ENCODE measurements at regions not wholly inside any gene's neighbourhood (a gene's known extent, or its start where the extent isn't known, plus 50 kb on each side); places are given as distances from the start of the nearest gene placed in this dataset.

DNA sequence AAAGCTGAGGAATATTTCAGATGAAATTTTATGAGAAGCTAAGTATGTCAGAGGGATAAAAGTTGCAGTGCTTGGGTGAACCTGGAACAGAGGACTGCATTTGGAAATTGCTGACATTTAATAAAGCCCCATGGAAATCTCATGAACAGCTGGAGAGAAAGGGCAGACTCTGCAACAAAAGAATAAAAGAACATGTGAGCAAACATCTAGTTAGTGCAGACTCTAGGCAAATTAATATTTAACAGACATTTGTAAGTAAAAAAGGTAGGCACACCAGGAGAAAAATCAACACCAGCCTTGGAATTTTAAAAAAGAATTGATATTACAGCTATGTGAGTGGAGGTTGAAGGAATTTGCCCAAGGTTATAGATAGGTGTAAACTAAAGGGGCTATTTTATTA is 114.6 kb upstream of the PUDP start:
- no peak for FAIRE-seq
- no peak for DNase-seq (ENCODE audit: insufficient read length, low spot score)
- no peak for TF ChIP-seq SPI1 (IDR thresholded peaks at IDR 0.05; ENCODE audit: low read depth, low read length)
- TF ChIP-seq POLR2A (IDR thresholded peaks at IDR 0.05; ENCODE audit: low read depth, low read length) = no peak
- TF ChIP-seq TAF1 (IDR thresholded peaks at IDR 0.05; ENCODE audit: low read depth, low read length) = no peak
- no peak for TF ChIP-seq PAX5 (IDR thresholded peaks at IDR 0.05; ENCODE audit: insufficient read depth, low read length, severe bottlenecking)
- TF ChIP-seq POLR2AphosphoS5 (IDR thresholded peaks at IDR 0.05; ENCODE audit: low read depth, low read length) = no peak
- TF ChIP-seq POU2F2 (IDR thresholded peaks at IDR 0.05; ENCODE audit: low read depth, low read length) = no peak

DNA sequence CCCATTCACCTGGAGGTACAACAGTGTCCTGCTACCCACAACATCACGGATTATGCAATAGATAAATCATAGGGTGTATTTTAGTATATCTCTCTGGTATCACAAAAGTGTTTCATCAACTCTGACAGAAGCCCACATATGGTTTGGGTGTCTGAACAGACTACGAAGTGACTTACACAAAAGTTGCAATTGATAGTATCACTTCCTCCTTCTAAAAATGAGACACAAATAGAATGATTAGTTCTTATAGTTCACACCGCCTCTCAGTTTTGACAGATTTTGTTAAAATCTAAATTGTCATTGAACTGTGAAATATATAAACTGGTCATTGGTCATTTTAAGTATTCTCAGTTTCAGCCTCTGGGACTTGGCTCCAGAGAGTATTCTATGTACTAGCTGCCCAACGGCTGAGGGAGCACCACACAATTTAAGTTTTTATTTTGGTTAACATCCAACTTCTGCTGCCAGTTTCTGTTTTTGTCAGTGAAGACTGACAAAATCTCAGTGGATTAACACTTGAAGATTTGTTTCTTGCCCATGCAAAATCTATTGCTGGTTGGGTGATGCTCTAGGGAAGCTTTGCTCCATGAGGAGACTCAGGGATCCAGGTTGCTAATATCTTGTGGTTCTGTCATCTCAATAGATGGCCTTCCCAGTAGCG is 113.8 kb upstream of the PUDP start:
- FAIRE-seq (peak; percentile 92), DNase-seq (ENCODE audit: insufficient read length, low spot score) (peak; percentile 1)
- TF ChIP-seq SPI1 (IDR thresholded peaks at IDR 0.05; ENCODE audit: low read depth, low read length) (peak; percentile 91), PAX5 (IDR thresholded peaks at IDR 0.05; ENCODE audit: insufficient read depth, low read length, severe bottlenecking) (no peak)

DNA sequence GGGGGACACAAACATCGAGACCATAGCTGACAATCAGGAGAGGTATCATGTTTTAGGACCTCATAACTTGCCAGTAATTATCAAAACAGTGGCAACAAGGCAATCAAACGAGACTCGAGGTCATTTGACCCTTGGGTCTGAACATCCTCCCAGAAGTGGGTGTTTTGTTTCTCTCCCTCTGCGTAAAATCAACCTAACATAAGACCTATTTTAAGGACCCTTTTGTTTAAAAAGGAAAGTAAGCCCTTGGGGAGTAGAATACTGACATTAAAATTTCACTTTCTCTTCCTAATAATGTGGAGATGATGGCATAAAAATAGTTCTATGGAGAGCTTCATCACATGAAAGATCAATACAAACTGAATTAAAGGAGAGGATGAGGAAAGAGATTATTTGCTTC is 106.2 kb upstream of the PUDP start:
- no peak for DNase-seq (ENCODE audit: insufficient read length, low spot score)
- no peak for FAIRE-seq
- TF ChIP-seq POLR2A (IDR thresholded peaks at IDR 0.05; ENCODE audit: low read depth, low read length) = no peak
- TF ChIP-seq POU2F2 (IDR thresholded peaks at IDR 0.05; ENCODE audit: low read depth, low read length) = no peak
- no peak for TF ChIP-seq SPI1 (IDR thresholded peaks at IDR 0.05; ENCODE audit: low read depth, low read length)
- no peak for TF ChIP-seq PAX5 (IDR thresholded peaks at IDR 0.05; ENCODE audit: insufficient read depth, low read length, severe bottlenecking)
- TF ChIP-seq TAF1 (IDR thresholded peaks at IDR 0.05; ENCODE audit: low read depth, low read length) = no peak
- TF ChIP-seq POLR2AphosphoS5 (IDR thresholded peaks at IDR 0.05; ENCODE audit: low read depth, low read length) = no peak

DNA sequence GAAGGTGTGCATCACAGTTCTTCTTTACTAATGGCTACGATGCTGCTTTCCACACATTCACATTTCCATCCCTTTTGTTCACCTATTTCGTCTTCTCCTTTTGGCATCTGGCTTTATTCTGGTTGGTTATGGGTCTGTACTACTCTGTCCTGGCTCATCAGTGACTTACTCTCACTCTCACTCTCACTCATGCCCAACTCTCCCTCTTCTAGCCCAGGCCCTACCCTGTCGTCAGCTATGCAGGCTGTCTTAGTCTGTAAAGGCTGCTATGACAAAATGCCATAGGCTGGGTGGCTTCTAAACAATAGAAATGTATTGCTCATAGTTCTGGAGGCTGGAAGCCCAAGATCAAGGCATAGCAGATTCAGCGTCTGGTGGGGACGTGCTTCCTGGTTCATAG is 105.6 kb upstream of the PUDP start:
- DNase-seq (ENCODE audit: insufficient read length, low spot score) (no peak), FAIRE-seq (no peak)
- TF ChIP-seq PAX5 (IDR thresholded peaks at IDR 0.05; ENCODE audit: insufficient read depth, low read length, severe bottlenecking) (no peak), POU2F2 (IDR thresholded peaks at IDR 0.05; ENCODE audit: low read depth, low read length) (no peak), POLR2AphosphoS5 (IDR thresholded peaks at IDR 0.05; ENCODE audit: low read depth, low read length) (no peak), POLR2A (IDR thresholded peaks at IDR 0.05; ENCODE audit: low read depth, low read length) (no peak), SPI1 (IDR thresholded peaks at IDR 0.05; ENCODE audit: low read depth, low read length) (no peak), TAF1 (IDR thresholded peaks at IDR 0.05; ENCODE audit: low read depth, low read length) (no peak)

DNA sequence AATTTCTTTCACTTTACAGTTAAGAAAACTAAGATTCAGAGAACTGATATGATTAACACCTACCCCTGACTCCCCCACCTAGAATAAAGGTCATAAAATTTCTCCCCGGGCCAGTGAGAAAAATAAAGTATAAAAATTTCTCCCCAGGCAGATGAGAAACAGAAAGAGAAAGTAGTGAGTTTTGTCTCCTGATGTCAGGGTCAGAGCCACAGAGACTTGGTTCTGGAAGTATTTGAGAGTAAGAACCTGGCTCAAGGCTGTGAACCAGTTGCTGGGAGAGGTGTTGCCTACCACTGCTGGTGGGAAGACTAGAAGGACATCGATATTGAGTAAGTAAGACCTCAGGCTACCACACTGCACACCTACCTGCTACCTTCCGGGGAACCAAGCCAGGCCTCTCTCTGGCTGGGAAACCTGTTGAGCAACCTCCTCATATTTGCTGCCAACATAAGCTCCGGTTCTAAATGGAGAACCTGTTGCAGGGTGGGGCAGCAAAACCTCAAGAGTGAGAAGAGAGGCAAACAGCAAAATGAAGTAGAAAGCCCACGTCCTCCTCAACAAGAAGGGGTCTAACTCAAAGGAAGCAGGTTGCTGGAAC is 104.2 kb upstream of the PUDP start:
- DNase-seq (ENCODE audit: insufficient read length, low spot score) (no peak), FAIRE-seq (no peak)
- TF ChIP-seq POLR2AphosphoS5 (IDR thresholded peaks at IDR 0.05; ENCODE audit: low read depth, low read length) (no peak), TAF1 (IDR thresholded peaks at IDR 0.05; ENCODE audit: low read depth, low read length) (no peak), POLR2A (IDR thresholded peaks at IDR 0.05; ENCODE audit: low read depth, low read length) (no peak), POU2F2 (IDR thresholded peaks at IDR 0.05; ENCODE audit: low read depth, low read length) (no peak), PAX5 (IDR thresholded peaks at IDR 0.05; ENCODE audit: insufficient read depth, low read length, severe bottlenecking) (no peak), SPI1 (IDR thresholded peaks at IDR 0.05; ENCODE audit: low read depth, low read length) (no peak)

DNA sequence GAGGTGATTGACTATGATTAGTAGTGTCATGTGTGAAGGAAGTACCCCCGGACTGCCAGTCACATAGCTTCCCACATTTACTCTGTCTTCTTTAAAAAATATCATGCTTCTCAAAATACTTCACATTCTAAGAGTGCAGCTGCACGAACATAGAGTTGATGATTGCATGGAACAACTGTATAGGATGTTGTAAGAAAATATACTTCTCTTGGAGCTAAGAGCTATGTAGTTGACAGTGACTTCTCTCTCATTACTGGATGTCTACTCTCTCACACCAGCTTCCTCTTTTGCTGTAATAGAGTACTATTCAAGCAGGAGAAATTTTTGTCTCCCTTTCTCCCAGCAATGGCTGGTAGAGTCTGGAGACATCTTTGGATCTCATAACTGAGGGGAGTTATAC is 99.4 kb upstream of the PUDP start:
- TF ChIP-seq POLR2AphosphoS5 (IDR thresholded peaks at IDR 0.05; ENCODE audit: low read depth, low read length) = no peak
- TF ChIP-seq TAF1 (IDR thresholded peaks at IDR 0.05; ENCODE audit: low read depth, low read length) = no peak
- TF ChIP-seq PAX5 (IDR thresholded peaks at IDR 0.05; ENCODE audit: insufficient read depth, low read length, severe bottlenecking) = no peak
- TF ChIP-seq POU2F2 (IDR thresholded peaks at IDR 0.05; ENCODE audit: low read depth, low read length) = no peak
- TF ChIP-seq POLR2A (IDR thresholded peaks at IDR 0.05; ENCODE audit: low read depth, low read length) = no peak
- TF ChIP-seq SPI1 (IDR thresholded peaks at IDR 0.05; ENCODE audit: low read depth, low read length) = no peak
- DNase-seq (ENCODE audit: insufficient read length, low spot score) (no peak), FAIRE-seq (no peak)

DNA sequence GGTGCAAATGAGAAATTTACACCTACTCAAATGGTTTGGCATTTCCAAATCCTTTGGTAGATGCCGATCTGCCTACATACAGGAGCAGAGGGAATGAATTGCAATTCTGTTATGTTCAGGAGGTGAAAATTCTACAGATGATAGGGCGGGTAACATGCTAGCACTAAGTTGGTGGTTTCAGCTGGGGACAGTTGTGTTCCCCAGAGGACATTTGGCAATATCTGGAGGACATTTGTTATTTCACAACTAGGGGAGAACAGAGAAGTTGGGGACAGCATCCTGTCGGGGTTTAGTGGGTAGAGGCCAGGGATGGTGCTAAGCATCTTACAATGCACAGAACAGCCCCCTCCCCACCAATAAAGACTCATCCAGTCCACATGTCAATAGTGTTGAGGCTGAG is 96.5 kb upstream of the PUDP start:
- FAIRE-seq = peak; percentile 72
- TF ChIP-seq TAF1 (IDR thresholded peaks at IDR 0.05; ENCODE audit: low read depth, low read length) (no peak), SPI1 (IDR thresholded peaks at IDR 0.05; ENCODE audit: low read depth, low read length) (no peak)
- no peak for DNase-seq (ENCODE audit: insufficient read length, low spot score)

DNA sequence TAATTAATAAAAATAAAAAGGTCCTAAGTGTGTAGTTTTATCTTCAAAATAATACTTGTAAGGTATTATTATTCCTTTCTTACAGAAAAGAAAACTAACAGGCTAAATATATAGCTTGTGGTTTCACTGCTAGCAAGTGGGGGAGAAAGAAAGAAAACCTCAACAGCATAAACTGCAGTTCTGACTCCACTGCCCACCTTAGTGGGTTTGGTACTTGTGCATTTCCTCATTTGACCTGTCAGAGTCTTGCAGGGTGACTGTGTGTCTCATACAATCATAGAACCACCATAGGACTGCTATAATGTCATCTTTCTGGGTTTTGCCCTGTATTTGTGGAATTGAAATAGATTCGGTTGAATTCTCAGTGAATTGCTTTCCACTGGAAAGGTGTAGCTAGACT is 94.7 kb upstream of the PUDP start:
- TF ChIP-seq SPI1 (IDR thresholded peaks at IDR 0.05; ENCODE audit: low read depth, low read length) (peak; percentile 88), PAX5 (IDR thresholded peaks at IDR 0.05; ENCODE audit: insufficient read depth, low read length, severe bottlenecking) (no peak)
- DNase-seq (ENCODE audit: insufficient read length, low spot score) (peak; percentile 15), FAIRE-seq (peak; percentile 84)

DNA sequence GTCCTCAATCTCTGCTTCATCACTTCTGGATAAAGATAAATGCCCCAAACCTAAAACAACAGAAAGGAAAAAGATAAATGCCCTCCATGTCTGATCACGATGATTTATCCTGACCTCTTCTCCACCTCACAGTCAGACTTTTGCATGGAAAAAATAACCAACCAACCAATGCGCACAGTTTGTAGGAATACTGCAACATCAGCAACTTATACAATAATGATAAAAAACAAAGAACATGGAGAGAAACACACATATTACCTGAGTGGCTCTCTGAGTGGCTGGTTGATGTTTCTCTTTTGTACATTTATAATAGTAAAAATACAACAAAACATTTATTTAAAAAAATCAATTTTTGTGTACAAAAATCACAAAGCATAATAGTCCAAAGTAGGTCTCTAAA is 93.0 kb upstream of the PUDP start:
- TF ChIP-seq POLR2AphosphoS5 (IDR thresholded peaks at IDR 0.05; ENCODE audit: low read depth, low read length) = no peak
- no peak for TF ChIP-seq POU2F2 (IDR thresholded peaks at IDR 0.05; ENCODE audit: low read depth, low read length)
- no peak for TF ChIP-seq POLR2A (IDR thresholded peaks at IDR 0.05; ENCODE audit: low read depth, low read length)
- no peak for TF ChIP-seq TAF1 (IDR thresholded peaks at IDR 0.05; ENCODE audit: low read depth, low read length)
- no peak for TF ChIP-seq SPI1 (IDR thresholded peaks at IDR 0.05; ENCODE audit: low read depth, low read length)
- TF ChIP-seq PAX5 (IDR thresholded peaks at IDR 0.05; ENCODE audit: insufficient read depth, low read length, severe bottlenecking) = no peak
- DNase-seq (ENCODE audit: insufficient read length, low spot score) = no peak
- no peak for FAIRE-seq

DNA sequence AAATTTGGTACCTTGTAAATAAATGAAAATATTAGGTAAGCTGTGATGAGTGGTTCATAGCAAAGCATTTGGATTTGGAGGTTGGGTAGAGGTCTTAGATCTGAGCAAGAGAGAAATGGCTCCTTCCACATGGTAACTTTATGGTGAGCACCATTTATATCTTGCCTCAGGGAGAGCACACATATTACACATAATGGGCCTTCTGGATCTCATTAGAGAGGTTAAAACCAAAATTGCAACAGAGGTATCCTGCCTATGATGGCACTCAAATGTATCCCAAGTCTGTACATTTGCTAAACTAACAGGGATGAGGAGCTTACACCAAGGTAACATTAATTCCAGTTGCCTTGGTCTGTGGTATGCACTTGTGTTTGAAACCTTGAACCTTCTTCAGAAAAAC is 87.1 kb upstream of the PUDP start:
- peak; percentile 5 for FAIRE-seq
- no peak for TF ChIP-seq SPI1 (IDR thresholded peaks at IDR 0.05; ENCODE audit: low read depth, low read length)
- TF ChIP-seq TAF1 (IDR thresholded peaks at IDR 0.05; ENCODE audit: low read depth, low read length) = no peak
- no peak for TF ChIP-seq POLR2AphosphoS5 (IDR thresholded peaks at IDR 0.05; ENCODE audit: low read depth, low read length)
- TF ChIP-seq POLR2A (IDR thresholded peaks at IDR 0.05; ENCODE audit: low read depth, low read length) = no peak
- no peak for TF ChIP-seq PAX5 (IDR thresholded peaks at IDR 0.05; ENCODE audit: insufficient read depth, low read length, severe bottlenecking)
- no peak for TF ChIP-seq POU2F2 (IDR thresholded peaks at IDR 0.05; ENCODE audit: low read depth, low read length)
- no peak for DNase-seq (ENCODE audit: insufficient read length, low spot score)

Data from GM12891 (cell line).